GM12878 (cell line): ENCODE measurements at regions not wholly inside any gene's neighbourhood (a gene's known extent, or its start where the extent isn't known, plus 50 kb on each side); places are given as distances from the start of the nearest gene placed in this dataset.

Experiments
- NFIC ChIP-seq: IDR thresholded peaks from 2 replicates; pipeline ENCODE4 v1.6.1; 2012; ENCODE audit warnings: low read depth, mild to moderate bottlenecking, inconsistent platforms, low read length, moderate library complexity
- NR2C1 ChIP-seq: fragments of 450-650 bp; IDR thresholded peaks from 2 replicates; pipeline ENCODE4 v1.6.1; 2017; ENCODE audit warnings: antibody characterized with exemption, mild to moderate bottlenecking, moderate library complexity
- POLR2AphosphoS5 ChIP-seq: IDR thresholded peaks from 2 replicates; pipeline ENCODE4 v1.6.1; 2011; ENCODE audit warnings: mild to moderate bottlenecking, low read length, inconsistent platforms
- SP1 ChIP-seq: IDR thresholded peaks from one replicate; pipeline ENCODE4 v1.6.1; 2011; ENCODE audit warnings: low read depth, low read length
- SREBF2 ChIP-seq: IDR thresholded peaks from 2 replicates; pipeline ENCODE4 v1.6.1; 2012; ENCODE audit warnings: mild to moderate bottlenecking, low read length
- TCF7 ChIP-seq: IDR thresholded peaks from 2 replicates; pipeline ENCODE4 v1.6.1; 2014; ENCODE audit warnings: antibody characterized with exemption, borderline replicate concordance
- ZNF274 ChIP-seq: IDR thresholded peaks from one replicate; pipeline ENCODE4 v1.8.0; 2011; ENCODE audit not compliant: insufficient read length, insufficient read depth

DNA sequence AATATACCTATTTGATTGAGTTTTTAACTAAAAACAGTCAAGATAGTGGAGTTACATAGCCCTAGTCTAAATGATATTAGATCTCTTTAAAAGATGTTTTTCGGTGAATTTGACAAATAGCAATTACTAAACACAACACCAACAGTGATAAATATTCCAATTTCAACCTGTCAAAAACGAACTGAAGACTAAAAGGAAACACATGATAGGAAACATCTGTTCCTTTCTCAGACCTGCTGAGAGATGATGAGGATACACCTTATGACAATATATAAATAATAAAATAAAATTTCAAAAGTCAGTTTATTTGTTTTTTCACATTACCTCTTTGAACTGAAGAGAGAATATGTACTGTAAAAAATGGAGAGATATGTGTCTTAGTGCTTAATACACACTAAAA is 232.7 kb downstream of the RASSF9 start:
- no peak for TF ChIP-seq NR2C1
- TF ChIP-seq POLR2AphosphoS5: no peak
- no peak for TF ChIP-seq SP1
- TF ChIP-seq SREBF2: no peak
- TF ChIP-seq NFIC: no peak
- no peak for TF ChIP-seq TCF7
- TF ChIP-seq ZNF274: no peak
